Muscle layer of duodenum (tissue), 2 donors: ENCODE measurements at regions not wholly inside any gene's neighbourhood (a gene's known extent, or its start where the extent isn't known, plus 50 kb on each side); places are given as distances from the start of the nearest gene placed in this dataset.
"Not testable (repeated sequence)": the region's sequence is repeated elsewhere in the genome, so short reads cannot be mapped to it uniquely, and the experiment has no call there.

ENCODE experiments used
- H3K27ac ChIP-seq: one replicate; pipeline ENCODE4 v1.7.0; 2013; ENCODE audit warnings: mild to moderate bottlenecking, low read length
- H3K27me3 ChIP-seq: one replicate; pipeline ENCODE4 v1.7.0; 2013; ENCODE audit warnings: low read depth, mild to moderate bottlenecking, control low read depth, low read length
- H3K36me3 ChIP-seq, 2 donors: one replicate each; pipeline ENCODE4 v1.7.0; 2013; ENCODE audit warnings: low read length in 2 of 2, control low read depth in 1 of 2, mild to moderate bottlenecking in 1 of 2; ENCODE audit not compliant: insufficient read depth in 2 of 2, control insufficient read depth in 1 of 2
- H3K4me1 ChIP-seq, 2 donors: one replicate each; pipeline ENCODE4 v1.7.0; 2013; ENCODE audit warnings: low read length in 2 of 2, mild to moderate bottlenecking in 2 of 2, control low read depth in 1 of 2, moderate library complexity in 1 of 2; ENCODE audit not compliant: insufficient read depth in 2 of 2, control insufficient read depth in 1 of 2
- H3K4me3 ChIP-seq, 2 donors: one replicate each; pipeline ENCODE4 v1.7.0; 2013; ENCODE audit warnings: low read length in 2 of 2, low read depth in 1 of 2, mild to moderate bottlenecking in 1 of 2
- H3K9me3 ChIP-seq, 2 donors: one replicate each; pipeline ENCODE4 v1.7.0; 2013; ENCODE audit warnings: low read length in 2 of 2, control low read depth in 1 of 2, mild to moderate bottlenecking in 1 of 2; ENCODE audit not compliant: control insufficient read depth in 1 of 2
- donor health status: healthy.

GRCh38 chr5:174453690-174454089, 270.7 kb upstream of the MSX2 start:
- Histone ChIP-seq H3K4me1 (no peaks in the 10 kb centered on the region), H3K4me3 (no peak overlapping the region), H3K9me3 (no peaks in the 10 kb centered on the region), H3K36me3 (no peaks in the 10 kb centered on the region), H3K27ac (no peak overlapping the region), H3K27me3 (no peaks in the 10 kb centered on the region)

DNA sequence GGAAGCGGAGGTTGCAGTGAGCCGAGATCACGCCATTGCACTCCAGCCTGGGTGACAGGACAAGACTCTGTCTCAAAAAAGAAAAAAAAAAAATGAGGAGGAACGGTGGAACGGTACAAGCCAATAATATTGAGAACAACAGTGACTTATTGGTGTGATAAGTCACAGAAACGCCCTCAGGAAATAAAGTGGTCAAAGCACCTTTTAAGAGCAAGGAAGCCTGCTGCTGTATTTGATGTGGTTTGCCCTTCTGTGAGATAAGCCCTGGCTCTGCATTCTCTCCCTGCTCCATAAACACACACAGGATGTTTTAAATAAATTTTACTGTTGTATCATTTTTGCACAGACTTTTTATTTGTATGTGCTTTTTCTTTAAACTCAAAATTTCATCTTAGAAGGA, 269.9 kb upstream of the MSX2 start:
- Histone ChIP-seq H3K36me3 (no peaks in the 10 kb centered on the region), H3K27me3 (no peaks in the 10 kb centered on the region), H3K4me3 (no peak overlapping the region), H3K4me1 (no peaks in the 10 kb centered on the region), H3K27ac (no peak overlapping the region), H3K9me3 (no peaks in the 10 kb centered on the region)

DNA sequence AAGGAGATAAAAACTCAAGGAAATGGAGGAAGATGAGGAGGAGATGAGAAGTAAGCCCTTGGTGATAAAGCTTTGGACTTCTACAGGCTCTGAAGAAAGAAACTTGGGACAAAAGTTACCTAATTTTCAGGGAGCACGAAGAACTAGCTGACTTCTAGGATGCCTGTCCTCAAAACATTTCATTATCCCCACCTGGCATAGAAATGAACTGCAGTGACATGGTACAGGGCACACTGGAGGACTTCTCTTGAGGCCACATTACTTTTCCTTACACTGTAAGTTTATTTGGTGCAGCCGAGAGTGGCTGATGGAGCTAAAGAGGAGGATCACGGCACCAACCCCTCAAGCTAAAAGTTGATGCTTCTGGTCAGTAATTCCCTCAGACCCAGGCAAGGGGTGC, 269.5 kb upstream of the MSX2 start:
- no peaks in the 10 kb centered on the region for H3K9me3 ChIP-seq
- H3K27ac ChIP-seq: no peak overlapping the region
- H3K4me3 ChIP-seq: no peak overlapping the region
- no peaks in the 10 kb centered on the region for H3K27me3 ChIP-seq
- no peaks in the 10 kb centered on the region for H3K36me3 ChIP-seq
- H3K4me1 ChIP-seq: no peaks in the 10 kb centered on the region

DNA sequence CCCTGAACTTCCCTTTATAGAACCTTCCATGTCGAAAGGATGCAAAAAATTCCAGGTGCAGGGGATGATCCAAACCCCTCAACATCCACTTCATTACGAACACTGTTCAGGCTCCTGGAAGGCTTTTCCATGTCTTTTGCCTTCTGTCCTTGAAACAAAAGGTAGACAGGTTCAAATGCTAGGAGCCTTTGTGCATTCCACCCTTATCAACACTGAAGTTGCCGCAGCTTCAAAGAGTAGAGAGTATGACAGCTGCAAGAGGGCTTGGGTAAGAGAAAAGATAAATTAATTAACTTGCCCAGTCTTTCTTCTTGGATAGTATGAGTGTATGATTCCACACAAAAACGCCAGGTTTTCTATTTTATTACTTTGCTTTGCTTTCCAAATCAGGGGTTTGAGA, 269.1 kb upstream of the MSX2 start:
- no peaks in the 10 kb centered on the region for H3K27me3 ChIP-seq
- H3K27ac ChIP-seq: no peak overlapping the region
- H3K36me3 ChIP-seq: no peaks in the 10 kb centered on the region
- H3K4me1 ChIP-seq: no peaks in the 10 kb centered on the region
- no peak overlapping the region for H3K4me3 ChIP-seq
- H3K9me3 ChIP-seq: no peaks in the 10 kb centered on the region

DNA sequence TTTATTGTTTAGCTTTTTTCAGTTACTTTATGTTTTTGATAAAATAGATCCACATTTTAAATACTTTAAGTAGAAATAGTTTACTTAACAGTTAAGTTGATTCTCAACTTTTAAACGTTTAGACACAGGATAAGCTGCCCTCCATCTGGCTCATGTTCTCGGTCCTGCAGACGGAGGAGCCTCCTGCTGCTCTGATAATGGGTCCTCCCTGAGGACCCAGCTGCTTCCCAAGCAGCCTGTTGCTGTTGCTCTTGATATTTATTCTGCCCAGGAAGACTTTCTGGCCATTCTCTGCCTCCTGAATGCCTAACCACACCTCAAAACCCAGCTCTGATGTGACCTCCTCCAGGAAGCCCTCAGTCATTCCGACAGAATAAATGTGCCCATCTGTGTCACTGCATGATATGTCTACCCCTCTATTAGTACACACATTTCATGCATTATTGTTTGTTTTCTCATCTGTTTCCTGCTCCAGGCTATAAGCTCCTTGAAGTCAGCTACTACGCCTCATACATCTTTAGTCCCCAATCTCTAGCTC, 267.2 kb upstream of the MSX2 start:
- Histone ChIP-seq H3K36me3 (no peaks in the 10 kb centered on the region), H3K27me3 (no peaks in the 10 kb centered on the region), H3K4me1 (no peaks in the 10 kb centered on the region), H3K9me3 (no peaks in the 10 kb centered on the region), H3K27ac (no peak overlapping the region), H3K4me3 (no peak overlapping the region)

DNA sequence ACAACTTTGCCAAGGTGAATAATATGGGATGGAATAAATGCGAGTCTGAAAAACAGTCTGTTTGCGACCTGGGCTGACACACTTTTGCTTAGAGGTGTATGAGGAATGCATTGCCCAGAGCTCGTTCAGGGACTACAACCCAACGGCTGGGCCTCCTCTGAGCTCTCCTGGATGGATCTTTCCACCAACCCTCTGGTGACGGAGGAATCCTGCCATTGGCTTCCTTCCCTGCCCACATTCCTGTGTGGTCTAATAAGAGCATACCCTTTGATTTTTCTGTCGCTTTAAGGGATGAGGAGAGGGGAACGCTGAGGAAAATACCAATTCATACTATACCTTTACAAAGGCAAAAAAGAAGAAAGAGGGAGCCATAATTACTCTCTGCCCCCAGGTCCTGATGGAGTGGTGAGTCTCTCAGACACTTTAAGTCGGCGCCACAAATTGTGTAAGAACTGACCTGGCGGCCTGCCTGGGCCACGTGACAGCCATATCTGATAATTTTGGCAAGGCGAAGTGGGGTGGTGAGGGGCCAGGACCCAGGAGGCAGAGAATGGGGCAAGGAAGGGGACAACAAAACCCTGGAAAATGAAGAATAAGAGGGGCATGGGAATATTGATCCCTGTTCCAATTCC, 265.2 kb upstream of the MSX2 start:
- no peak overlapping the region for H3K27ac ChIP-seq
- H3K27me3 ChIP-seq: no peaks in the 10 kb centered on the region
- no peaks in the 10 kb centered on the region for H3K36me3 ChIP-seq
- H3K9me3 ChIP-seq: no peaks in the 10 kb centered on the region
- no peaks in the 10 kb centered on the region for H3K4me1 ChIP-seq
- no peak overlapping the region for H3K4me3 ChIP-seq

DNA sequence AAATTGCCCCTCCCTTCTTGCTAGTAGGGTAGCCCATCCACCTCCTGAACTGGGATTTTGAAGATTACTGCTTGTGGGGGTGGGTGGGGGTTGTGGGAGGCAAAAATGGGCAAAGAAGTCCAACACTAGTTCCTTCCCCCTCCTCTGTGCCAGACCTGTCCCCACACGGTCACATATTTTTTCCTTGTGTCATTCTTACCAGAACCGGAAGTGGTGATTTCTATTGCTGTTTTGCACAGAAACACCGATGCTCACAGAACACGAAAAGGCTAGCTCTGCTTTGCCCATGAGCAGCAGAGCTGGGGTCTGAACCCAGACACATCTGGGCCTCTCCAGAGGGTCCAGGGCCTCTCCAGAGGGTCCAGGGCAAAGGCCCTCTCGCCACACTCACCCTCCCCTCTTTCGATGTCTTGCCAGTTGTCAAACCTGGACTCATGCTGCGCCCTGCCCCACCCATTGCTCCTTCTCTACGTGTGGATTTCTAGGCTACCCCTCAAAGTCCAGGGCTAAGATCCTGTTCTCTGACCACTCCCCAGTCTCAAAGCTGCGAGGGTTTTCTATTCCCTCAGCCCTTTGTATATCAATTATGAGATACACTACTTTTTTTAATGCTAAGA, 264.4 kb upstream of the MSX2 start:
- H3K4me1 ChIP-seq: no peaks in the 10 kb centered on the region
- no peaks in the 10 kb centered on the region for H3K9me3 ChIP-seq
- no peak overlapping the region for H3K4me3 ChIP-seq
- H3K27ac ChIP-seq: no peak overlapping the region
- no peaks in the 10 kb centered on the region for H3K36me3 ChIP-seq
- H3K27me3 ChIP-seq: no peaks in the 10 kb centered on the region

- no peaks in the 10 kb centered on the region for H3K27me3 ChIP-seq
- H3K36me3 ChIP-seq: no peaks in the 10 kb centered on the region
These were observed 262.3 kb upstream of the MSX2 start for GRCh38 chr5:174462129-174462528.

DNA sequence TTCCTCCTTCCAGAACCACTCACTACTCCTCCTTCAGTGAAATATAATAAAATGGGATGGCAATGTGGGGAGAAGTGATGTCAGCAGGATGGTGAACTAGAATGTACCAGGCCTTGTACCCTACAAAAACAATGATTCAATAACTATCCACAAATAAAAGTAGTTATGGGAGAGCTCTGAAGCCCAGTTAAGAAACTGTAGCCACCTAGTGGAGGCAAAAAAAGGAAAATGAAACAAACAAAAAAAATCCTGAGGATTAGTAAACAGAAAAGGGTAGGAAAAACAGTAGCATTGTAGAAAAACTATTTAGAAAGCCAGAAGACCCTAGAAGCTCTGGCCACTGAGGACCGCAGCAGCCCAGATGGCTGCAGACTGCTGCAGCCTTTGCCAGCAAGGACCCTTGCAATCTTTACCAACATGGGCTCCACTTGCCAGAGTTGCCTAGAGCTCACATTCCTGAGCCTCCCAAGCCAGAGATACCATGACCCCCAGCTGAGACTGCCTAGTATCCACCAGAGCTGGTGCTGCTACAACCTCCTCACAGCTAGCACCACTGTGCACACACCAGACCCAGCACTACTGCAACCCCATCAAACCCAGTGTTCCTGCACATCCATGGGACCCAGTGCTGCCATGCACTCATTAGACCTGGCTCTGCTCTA, 259.7 kb upstream of the MSX2 start:
- no peaks in the 10 kb centered on the region for H3K9me3 ChIP-seq
- no peak overlapping the region for H3K27ac ChIP-seq
- H3K4me1 ChIP-seq: no peaks in the 10 kb centered on the region
- H3K36me3 ChIP-seq: no peaks in the 10 kb centered on the region
- H3K27me3 ChIP-seq: no peaks in the 10 kb centered on the region
- H3K4me3 ChIP-seq: no peak overlapping the region

More at GRCh38 chr5:174462129-174462528, 262.3 kb upstream of the MSX2 start:
- no peak overlapping the region for H3K4me3 ChIP-seq
- H3K4me1 ChIP-seq: no peaks in the 10 kb centered on the region
- H3K9me3 ChIP-seq: no peaks in the 10 kb centered on the region
- no peak overlapping the region for H3K27ac ChIP-seq

DNA sequence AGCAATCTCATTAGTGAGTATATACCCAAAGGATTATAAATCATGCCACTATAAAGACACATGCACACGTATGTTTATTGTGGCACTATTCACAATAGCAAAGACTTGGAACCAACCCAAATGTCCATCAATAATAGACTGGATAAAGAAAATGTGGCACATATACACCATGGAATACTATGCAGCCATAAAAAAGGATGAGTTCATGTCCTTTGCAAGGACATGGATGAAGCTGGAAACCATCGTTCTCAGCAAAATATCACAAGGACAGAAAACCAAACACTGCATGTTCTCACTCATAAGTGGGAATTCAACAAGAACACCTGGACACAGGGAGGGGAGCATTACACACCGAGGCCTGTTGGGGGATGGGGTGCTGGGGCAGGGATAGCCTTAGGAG, 252.9 kb upstream of the MSX2 start:
- not testable (repeated sequence) for H3K9me3 ChIP-seq, H3K36me3 ChIP-seq, H3K4me3 ChIP-seq, H3K27ac ChIP-seq, H3K4me1 ChIP-seq, H3K27me3 ChIP-seq

GRCh38 chr5:174472956-174473355, 251.4 kb upstream of the MSX2 start:
- H3K9me3 ChIP-seq: peaks cover 0 to 9% of the 10 kb centered on the region in 2 donors
- H3K27ac ChIP-seq: no peak overlapping the region
- no peaks in the 10 kb centered on the region for H3K36me3 ChIP-seq
- no peak overlapping the region for H3K4me3 ChIP-seq
- H3K4me1 ChIP-seq: no peaks in the 10 kb centered on the region
- H3K27me3 ChIP-seq: no peaks in the 10 kb centered on the region
